ENCODE measurements at regions not wholly inside any gene's neighbourhood (a gene's known extent, or its start where the extent isn't known, plus 50 kb on each side); places are given as distances from the start of the nearest gene placed in this dataset.

DNA sequence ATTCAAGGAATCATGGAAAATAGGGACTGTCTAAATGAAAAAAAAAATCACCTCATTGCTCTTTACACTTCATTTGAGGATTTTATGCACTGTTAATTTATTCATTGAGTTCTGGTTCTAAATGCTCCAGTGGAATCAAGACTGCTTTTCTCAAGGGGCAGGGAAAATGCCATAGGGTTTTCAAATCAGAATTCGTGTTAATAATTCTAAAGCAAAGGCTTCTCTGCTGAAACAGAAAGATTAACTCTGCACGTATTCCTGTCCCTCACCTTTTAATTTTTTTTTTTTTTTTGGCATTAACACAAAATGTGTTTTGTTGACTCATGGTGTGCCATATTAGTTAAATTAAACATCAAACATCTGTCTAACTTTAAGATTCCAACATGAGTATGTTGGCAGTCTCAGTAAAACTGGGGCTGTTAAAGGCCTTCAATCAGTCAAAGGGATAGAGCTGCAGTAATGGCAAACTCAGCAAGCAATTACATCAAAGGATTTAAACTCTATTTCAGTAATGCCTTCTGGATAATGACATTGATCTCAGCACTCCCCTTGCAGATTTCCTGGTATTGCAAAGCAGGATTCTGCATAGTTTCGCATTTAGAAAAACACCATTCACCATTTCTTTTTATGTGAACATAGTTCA, 878.1 kb downstream of the RAPGEF2 start:
- Histone ChIP-seq H3K79me2 (ENCODE audit: insufficient read depth, low read length) (no peaks in the 10 kb centered on the region), H3K27ac (ENCODE audit: extremely low read length, insufficient read depth, low read length) (no peak overlapping the region), H3K4me1 (ENCODE audit: insufficient read depth, low read length) (no peaks in the 10 kb centered on the region), H3K9me3 (ENCODE audit: low read length) (no peaks in the 10 kb centered on the region), H4K20me1 (ENCODE audit: insufficient read depth, low read length) (no peaks in the 10 kb centered on the region), H3K9ac (ENCODE audit: insufficient read depth, low read depth, low read length) (no peak overlapping the region), H3K27me3 (ENCODE audit: control insufficient read depth in 1 of 2, insufficient read depth in 2 of 2, low read length in 2 of 2) (no peaks in the 10 kb centered on the region), H2AFZ (ENCODE audit: low read length) (no peak overlapping the region), H3K4me2 (ENCODE audit: low read depth, low read length) (no peak overlapping the region), H3K4me3 (replicated peaks in 1 of 3; ENCODE audit: insufficient read depth in 1 of 3, low read depth in 2 of 3, low read length in 3 of 3) (no peak overlapping the region), H3K36me3 (replicated peaks in 1 of 2; ENCODE audit: control insufficient read depth in 1 of 2, insufficient read depth in 2 of 2, low read length in 2 of 2) (no peaks in the 10 kb centered on the region)
- no TSS peak for BruUV-seq (replicated peaks)
- intact Hi-C loops (cut with micrococcal nuclease; ENCODE audit: unreplicated experiment): no loop called here
- no peak for DNase-seq (ENCODE audit: low spot score)
- in situ Hi-C loops (cut with HindIII; ENCODE audit: extremely low pct_ligation_motif_present, low pct_unique_long_range_greater_than_20kb): no loop called here
- no peak for ATAC-seq
- POLR2A ChIA-PET: no interaction called here
- CTCF ChIA-PET (ENCODE audit: low intra/inter-chr PET ratio, low total read pairs): no interaction called here
- FAIRE-seq: no peak
- TF ChIP-seq SCMH1 (CRISPR knock-in tag; IDR thresholded peaks at IDR 0.05; ENCODE audit: borderline replicate concordance): no peak
- no peak for TF ChIP-seq MEIS2 (CRISPR knock-in tag; IDR thresholded peaks at IDR 0.05)
- no peak for TF ChIP-seq KLF16 (CRISPR knock-in tag; IDR thresholded peaks at IDR 0.05)
- WGBS (ENCODE audit: low lambda C conversion rate): 1% methylated on average over 3 of the region's 3 CpGs

DNA sequence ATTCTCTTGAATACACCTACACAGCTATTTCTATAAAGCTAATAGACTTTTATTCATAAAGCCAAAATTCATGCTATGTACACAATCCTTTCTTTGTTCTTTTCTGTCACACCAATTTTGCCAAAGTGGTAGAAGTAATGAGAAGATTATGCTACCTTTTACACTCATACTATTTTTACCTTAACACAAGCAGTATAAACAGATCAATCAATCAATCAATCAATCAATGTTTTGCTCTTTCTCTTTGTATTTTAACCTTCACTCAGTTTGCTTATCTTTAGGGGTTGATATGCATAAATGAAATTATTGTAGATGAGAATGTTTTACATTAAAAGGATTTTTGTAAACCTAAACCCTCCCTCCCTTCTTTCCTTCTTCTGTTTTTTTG, 878.6 kb downstream of the RAPGEF2 start:
- TF ChIP-seq KAT2B (IDR thresholded peaks at IDR 0.05; ENCODE audit: borderline replicate concordance, low read depth, low read length) (no peak), ZNF776 (CRISPR knock-in tag; IDR thresholded peaks at IDR 0.05) (no peak)
- no peaks in the 10 kb centered on the region for H3K9me3 ChIP-seq (ENCODE audit: low read length)
- POLR2A ChIA-PET: no interaction called here
- FAIRE-seq: no peak
- ATAC-seq: no peak
- no TSS peak for BruUV-seq (replicated peaks)
- H3K27ac ChIP-seq (ENCODE audit: extremely low read length, insufficient read depth, low read length): no peak overlapping the region
- H3K36me3 ChIP-seq (replicated peaks in 1 of 2; ENCODE audit: control insufficient read depth in 1 of 2, insufficient read depth in 2 of 2, low read length in 2 of 2): no peaks in the 10 kb centered on the region
- H4K20me1 ChIP-seq (ENCODE audit: insufficient read depth, low read length): no peaks in the 10 kb centered on the region
- CTCF ChIA-PET (ENCODE audit: low intra/inter-chr PET ratio, low total read pairs): no interaction called here
- no peaks in the 10 kb centered on the region for H3K79me2 ChIP-seq (ENCODE audit: insufficient read depth, low read length)
- H3K27me3 ChIP-seq (ENCODE audit: control insufficient read depth in 1 of 2, insufficient read depth in 2 of 2, low read length in 2 of 2): no peaks in the 10 kb centered on the region
- H3K4me3 ChIP-seq (replicated peaks in 1 of 3; ENCODE audit: insufficient read depth in 1 of 3, low read depth in 2 of 3, low read length in 3 of 3): no peak overlapping the region
- intact Hi-C loops (cut with micrococcal nuclease; ENCODE audit: unreplicated experiment) (no loop called here), in situ Hi-C loops (cut with HindIII; ENCODE audit: extremely low pct_ligation_motif_present, low pct_unique_long_range_greater_than_20kb) (no loop called here)
- no peak overlapping the region for H2AFZ ChIP-seq (ENCODE audit: low read length)
- no peaks in the 10 kb centered on the region for H3K4me1 ChIP-seq (ENCODE audit: insufficient read depth, low read length)
- H3K4me2 ChIP-seq (ENCODE audit: low read depth, low read length): no peak overlapping the region
- DNase-seq (ENCODE audit: low spot score): no peak
- H3K9ac ChIP-seq (ENCODE audit: insufficient read depth, low read depth, low read length): no peak overlapping the region
